HG03175 (cell line): ENCODE measurements at regions not wholly inside any gene's neighbourhood (a gene's known extent, or its start where the extent isn't known, plus 50 kb on each side); places are given as distances from the start of the nearest gene placed in this dataset.

ENCODE experiments used
- ATAC-seq: cut with Tn5 transposase; IDR thresholded peaks from one replicate; pipeline ENCODE4 v1.9.1; 2021; ENCODE audit warnings: mild to moderate bottlenecking, moderate library complexity; ENCODE audit not compliant: unreplicated experiment

DNA sequence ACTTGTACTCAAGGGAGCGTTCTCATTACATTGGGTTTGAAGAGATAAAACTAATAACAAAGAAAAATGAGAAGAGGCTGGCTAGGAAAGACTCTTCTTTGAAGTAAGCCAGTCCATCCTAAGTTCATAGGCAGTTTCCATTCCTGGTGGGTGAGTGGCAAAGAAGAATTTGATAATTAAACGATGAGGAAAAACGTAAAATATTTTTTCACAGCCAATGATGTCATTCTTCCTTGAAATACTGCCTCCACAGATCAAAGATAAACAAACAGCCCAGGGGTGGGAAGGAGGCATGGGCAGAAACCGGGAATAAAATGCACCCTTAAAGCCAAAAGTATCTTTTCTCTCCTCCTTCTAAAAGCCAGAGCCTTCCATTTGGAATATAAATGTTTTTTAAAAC, 346.6 kb downstream of the PMP22 start:
- ATAC-seq = no peak

DNA sequence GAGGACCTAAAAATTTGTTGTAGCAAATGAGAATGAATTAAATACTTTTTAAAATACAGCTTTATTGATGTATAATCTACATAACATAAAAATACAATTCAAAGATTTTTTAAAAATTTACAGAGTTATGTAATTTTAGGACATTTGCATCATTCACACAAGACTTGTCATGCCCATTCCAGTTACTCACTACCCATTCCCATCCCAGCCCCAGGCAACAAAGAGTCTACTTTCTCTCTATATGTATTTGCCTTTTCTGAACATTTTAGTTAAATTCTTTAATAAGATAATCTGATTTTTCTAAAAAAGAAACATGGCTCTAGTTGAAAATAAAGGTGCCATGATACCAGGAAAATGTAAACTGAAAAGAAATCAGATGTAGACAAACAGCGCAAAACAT, 354.2 kb downstream of the PMP22 start:
- ATAC-seq = no peak

DNA sequence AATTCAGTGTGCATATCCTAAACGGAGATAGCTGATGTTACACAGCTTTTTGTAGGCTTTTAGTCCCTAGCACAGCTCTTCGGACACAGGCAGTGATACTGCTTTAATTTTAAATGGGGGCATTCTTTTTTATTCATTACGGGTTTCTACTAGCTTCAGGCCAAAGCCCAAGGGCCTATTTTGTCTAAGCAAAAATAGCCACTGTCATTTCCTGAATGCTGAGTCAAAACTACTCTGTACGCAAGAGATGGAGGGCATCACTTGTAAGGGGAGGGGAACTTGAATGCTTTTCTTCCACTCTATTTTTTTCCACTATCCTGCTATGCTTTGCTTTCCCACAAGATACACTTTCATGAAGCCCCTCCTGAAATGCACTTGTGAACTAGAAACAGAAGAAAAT, 360.7 kb downstream of the PMP22 start:
- no peak for ATAC-seq

DNA sequence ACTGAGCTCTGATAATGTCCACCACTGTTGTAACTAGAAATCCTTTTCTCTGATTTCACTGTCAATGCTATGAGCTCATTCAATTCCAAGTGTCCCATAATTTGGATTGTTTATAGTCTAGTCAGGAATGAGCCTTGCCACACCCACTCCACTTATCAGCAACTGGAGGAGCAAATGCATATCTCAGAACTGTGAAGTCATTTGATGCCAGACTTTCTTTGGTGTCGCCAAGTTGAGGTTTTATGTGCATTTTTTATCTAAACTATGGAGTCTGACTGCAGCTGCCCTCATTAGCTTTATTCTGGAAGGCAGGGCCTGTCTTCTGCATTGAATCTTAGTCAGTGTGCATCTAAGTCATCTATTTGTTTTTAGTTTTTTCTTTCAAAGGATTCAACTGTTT, 361.3 kb downstream of the PMP22 start:
- no peak for ATAC-seq

DNA sequence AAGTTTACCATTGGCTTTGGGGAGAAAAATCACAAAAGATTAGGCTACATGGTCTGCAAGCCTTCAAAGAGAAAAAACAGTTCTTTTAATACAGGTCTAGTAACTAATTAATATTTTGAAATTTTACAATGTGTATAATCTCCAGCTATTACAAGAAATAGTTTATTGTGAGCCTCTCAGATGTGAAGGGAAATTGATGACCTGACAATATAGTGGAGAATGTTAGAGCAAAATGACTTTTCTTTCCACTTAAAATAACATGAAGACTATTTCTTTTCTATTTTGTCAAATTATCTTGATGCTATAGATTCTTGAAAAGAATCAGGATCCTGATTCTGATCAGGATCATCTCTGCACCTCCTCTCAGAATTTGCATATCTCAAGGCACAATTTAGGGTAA, 362.3 kb downstream of the PMP22 start:
- ATAC-seq = no peak

DNA sequence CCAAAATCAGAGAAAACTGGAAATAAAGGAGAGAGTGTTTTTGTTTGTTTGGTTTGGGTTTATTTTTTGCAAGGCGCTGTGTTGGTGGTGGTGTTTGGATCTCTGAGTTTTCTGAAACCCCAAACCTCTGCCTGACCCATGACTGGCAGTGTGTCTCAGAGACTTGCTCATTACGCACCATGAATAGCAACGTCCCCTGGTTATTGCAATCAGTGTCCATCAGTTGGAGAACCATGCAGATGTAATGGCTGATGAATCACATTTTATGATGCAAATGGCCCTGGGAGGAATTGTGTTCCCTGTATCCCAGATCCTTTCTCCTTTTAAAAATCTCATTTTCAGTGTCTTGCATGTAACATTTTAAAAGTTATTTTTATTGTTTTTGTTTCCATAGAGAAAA, 362.8 kb downstream of the PMP22 start:
- ATAC-seq = no peak

DNA sequence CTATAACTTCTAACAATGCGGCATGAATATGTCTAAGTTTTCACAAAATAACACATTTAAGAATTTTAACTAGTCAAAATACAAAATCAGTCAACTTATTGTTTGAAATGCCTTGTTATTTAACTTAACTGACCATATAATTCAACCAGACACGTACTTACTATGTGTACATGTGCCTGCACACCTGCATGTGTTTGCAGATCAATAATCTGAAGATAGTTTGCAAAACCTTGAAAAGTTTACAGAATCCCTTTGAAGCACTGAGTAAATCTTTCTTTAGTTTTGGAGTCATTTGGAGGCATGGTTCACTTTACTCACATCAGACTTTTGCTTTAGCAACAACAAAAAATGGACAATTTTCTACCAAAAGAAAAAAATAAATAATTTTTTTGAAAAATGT, 363.8 kb downstream of the PMP22 start:
- ATAC-seq = no peak

DNA sequence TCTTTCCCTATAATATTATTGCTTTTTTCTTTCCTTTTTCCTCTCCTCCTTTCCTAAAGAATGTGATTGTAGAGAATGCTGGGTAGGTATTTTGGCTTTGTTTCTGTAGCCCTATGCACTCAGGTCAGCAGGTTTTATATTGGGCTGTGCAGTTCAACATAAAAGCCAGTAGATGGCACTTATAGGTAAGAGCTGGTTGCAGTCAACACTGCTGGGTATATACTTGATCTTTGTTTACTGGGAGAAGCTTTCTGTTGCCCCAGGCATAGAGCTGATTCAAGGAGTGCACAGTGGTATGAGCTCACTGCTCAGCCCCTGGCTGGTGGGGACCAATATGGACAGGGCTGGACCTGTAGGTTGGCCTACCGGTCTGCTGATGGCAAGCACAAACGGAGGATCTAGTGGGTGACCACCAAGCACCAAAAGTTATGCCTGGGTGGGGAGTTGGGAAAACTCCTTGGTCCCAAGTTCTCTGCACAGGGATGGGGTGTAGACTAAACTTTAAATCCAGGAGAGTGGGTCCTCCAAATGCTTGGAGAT, 378.9 kb downstream of the PMP22 start:
- ATAC-seq = no peak

DNA sequence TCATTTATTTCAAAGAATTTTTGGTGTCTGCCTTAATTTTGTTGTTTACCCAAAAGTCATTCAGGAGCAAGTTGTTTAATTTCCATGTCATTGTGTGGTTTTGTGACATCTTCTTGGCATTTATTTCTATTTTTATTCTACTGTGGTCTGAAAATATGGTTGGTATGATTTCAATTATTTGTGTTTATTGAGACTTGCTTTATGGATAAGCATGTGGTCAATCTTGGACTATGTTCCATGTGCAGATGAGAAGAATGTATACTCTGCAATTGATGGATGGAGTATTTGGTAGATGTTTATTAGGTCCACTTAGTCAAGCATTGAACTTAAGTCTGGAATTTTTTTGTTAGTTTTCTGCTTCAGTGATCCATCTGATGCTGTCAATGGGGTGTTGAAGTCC, 383.0 kb downstream of the PMP22 start:
- ATAC-seq = no peak

DNA sequence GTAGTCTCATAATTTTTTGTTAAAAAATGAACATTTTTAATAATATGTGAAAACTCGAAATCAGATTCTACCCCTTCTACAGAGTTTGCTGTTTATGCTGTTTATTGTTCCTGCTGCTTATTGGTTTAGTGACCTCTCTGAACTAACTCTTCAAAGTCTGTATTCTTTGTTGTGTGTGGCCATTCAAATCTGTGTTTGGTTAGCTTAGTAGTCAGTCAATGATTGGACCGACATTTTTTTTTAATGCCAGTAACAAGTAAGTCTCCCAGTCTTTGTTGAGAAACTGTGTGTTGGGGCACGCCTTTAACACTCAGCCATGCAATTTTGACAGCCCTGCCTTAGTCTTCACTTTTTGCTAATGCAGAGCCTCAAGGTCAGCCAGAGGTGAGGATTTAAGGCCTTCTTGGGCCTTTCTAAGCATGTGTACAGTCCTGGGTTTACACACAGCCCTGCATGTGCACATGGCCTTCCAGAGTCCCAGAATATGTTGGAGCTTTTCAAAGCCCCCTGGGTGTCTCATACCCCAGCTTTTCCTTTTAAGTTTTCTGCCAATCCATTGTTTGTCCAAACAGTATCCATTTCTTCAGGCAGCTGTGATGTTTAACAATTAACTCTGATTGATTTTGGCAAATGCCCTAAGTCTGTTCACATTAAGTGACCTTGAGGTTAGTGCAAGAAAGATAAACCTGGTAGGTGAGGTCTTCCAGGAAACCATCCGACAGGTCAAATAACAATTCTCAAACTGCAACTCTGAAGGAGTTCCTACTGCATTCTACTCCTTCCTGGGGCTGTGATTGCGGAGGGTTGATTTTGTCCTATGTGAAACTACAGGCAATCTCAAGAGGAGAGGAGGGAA, 389.3 kb downstream of the PMP22 start:
- no peak for ATAC-seq

DNA sequence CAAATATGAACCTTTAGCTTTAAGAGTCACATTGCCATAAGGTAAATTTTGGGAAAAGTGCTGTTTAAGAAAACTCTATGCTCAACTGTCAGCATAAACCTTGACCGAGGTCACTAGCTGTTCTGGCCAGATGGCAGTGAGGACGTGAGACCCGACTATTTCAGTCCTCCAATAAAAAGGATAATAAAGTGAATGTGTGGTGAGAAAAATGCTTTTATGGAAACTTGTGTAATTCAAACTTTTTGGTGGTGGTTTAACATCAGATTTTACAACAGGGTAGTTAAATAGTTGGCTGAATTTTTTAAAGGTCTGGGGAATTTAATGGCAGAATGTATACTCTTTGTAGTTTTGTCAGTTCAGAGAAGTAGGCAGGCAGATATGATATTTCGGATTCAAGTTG, 391.1 kb downstream of the PMP22 start:
- ATAC-seq = no peak

DNA sequence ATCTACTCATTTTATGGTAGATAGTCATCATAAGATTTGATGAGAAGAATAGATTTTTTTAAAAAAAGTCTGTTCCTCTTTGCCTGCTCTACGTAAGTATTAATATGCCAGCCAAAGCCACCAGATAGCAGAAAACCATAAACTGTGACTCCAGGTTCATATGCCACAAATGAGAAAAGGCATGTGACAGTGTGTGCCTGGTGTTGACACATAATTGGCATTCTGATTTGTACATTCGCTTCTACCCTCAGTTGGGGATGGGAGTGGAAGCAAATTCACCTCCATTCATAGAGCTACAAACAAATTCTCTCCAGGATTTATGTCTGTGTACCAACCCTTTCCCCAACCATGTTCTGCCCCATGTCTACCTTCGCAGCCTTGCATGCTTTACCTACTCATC, 391.6 kb downstream of the PMP22 start:
- no peak for ATAC-seq

DNA sequence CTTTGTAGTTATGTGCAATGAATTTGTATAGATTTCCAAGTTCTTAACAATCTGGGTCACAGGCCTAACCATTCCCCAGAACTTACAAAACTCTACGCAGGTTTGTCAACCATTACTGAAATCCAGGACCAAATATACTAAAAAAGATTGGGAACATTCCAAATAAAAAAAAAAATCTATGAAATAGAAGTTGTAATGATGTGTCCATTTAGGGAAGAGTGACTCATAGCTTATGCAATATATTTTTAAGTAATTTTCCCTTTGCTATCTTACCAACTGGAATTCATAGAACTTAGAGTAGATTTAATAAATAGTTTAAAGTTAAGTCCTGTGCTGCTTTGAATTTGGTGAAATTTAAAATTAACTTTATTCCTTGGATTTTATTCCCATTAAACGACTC, 393.2 kb downstream of the PMP22 start:
- ATAC-seq = no peak

DNA sequence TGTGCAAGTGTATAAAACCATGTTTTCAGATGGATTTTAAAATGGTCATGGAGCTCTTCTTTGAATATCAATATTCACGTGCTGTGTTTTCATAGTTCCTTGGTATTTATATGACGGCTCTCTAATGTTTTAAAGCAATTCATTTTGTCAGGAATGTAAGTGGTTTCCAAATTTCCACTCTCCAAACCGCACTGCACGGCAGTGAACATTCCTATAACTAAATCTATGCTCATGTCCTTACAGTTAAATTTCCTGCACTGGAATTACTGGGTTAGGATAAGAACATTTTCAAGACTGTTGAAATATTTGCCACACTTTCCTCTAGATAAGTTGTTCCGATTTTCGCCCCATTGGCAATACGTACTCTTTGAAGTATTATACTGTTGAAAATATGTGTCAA, 398.9 kb downstream of the PMP22 start:
- ATAC-seq = no peak

DNA sequence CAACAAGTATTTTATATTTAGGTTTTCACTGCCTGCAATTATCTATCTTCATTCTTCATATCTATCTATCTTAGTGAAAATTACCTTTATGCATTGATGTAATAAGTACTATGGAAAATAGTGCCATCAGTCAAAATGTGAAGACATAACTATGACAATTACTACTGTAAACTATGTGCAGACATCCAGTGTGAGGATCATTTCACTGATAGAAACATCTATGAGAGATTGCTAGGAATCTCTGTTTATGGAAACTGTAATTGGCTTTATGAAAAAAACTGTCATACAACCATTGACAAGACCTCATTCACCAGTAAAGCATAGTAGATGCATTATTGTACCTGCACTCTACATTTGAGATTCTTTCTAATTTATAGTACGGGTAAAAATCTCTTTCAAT, 401.0 kb downstream of the PMP22 start:
- ATAC-seq = no peak

DNA sequence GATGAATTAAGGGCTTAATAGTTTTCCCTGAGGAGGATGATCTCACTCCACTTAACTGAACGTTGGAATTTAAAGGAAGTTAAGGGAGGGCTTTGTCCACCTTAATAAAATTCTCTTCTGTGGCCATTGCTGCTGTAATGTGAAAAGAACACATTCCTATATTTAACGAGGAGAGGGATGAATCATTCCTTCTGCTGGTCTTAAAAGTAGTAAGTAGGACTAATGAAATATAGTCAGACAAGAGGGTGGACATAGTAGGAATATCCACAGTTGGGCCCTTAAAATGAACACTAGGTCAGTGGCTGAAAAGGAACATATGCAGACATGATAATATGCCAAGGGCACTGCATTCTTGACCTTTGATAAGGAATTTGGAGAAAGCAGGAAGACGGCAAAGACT, 405.6 kb downstream of the PMP22 start:
- no peak for ATAC-seq

DNA sequence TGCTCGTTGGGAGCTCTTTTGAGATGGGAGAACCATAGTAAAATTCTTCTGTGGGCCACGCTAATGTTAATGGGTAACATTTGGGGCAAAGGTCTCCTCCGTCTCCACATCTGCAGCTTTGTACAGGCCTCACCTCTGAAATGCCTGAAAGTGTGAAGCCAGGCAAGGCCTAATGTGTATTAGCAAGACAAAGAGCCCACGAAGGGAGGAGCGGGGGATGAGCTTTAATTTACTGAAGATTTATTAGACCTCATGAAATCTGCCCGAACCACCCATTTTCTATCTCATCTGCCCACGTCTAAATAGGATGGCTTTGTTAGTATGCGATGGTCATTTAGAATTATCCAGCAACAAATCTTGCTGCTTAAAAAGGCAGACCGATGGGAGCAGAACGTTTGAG, 408.9 kb downstream of the PMP22 start:
- no peak for ATAC-seq

DNA sequence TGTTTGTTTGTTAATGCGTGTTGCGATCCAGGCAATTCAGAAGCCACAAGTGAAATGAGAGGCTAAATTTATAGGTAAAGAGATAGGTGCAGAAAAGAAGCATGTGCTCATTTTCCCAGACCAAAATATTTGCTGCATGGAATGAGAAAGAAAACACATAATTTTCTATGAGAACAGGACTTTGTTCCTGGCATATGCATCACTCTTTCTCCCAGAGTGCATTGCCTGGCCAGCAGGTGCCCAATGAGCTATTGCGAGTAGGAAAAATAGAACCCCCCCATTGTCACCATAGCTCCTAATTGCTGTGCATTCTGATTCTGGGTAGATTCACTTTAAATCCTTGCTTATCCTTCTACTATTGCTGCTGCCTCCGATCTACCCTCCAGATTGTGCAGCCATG, 410.4 kb downstream of the PMP22 start:
- no peak for ATAC-seq

DNA sequence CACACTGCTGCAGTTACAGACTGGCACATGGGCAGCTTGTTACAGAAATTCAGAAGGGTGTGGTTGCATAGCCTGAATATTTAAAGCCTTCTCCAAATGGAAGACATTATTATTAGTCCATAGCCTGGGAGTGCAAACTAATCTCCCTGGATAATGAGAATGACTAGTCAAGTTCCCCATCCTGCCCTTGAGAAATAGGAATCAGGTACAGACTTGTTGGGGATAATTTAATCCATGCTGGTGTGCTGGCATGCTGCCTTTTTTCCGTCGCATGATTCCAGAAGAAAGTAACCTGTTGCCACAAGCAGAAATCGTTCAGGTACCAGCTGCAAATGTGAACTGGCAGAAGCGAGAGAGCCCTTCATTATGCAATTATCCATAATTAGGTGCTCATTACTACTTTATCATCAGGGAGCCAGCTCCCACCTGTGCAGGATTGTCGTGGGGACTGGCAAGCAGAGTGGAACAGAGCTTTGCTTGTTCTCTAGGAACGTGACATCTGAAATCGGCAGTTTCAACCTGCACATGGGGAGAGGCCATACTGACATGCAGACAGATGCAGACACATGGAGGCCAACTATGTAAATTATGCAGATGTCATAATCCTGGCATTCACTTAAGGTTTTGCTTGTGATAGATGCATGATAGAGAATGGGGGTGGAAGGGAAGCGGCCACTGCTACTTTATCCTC, 419.4 kb downstream of the PMP22 start:
- ATAC-seq = no peak

DNA sequence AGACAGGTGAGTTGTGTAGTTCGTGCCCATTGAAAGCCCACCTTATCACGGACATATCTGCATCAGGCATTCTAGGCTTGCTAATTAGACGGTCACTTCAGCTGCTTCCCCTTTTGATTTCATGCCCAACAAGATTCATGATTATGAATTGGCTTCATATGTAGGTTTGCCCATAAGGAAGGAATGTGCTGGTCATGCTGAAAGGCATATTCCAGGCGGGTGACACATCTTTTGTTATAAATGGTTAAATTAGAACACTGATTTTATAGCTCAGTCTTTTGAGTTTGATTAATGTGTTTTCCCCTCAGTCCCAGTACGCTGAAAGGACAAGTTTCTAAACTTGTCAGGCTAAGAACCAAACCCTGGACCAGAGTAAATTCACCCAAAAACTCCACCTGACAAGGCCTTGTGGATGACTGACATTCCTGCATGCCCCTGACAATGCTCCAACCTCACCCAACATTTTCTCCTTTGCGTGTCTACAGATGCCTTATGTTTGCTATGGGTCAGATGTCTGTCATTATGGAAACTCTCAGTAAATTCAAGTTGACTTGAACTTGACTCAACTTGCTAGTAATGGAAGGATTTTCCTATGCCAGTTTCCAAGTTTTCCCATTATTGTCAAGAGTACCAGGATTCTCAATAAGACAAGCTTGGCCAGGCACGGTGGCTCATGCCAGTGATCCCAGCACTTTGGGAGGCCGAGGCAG, 421.9 kb downstream of the PMP22 start:
- no peak for ATAC-seq

DNA sequence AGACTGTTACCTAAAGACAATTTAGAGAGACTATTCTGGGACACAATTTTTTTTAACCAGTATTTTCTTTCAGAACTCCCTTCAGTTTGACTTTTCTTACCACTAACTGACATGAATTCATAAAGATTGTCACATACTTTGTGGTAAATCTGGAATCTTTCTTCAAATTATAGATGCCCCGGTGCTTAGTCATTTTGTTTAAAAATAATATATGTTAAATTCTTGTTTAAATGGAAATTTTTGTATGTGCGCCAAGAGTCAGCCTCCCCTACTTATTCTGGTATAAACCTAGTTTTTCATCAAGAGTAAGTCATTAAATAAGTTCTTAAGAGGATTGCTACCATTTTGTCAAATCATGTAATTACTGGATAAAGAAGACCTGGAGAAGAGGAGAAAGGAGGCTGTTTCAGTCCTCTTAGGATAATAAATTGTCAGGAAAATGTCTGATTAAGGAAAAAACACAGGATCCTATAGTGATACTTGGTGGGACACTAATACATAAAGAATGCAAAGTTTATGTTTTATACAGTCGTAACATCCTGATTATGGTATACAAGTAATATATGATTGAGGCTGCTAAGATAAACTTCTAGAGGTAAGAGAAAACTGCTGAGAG, 424.4 kb downstream of the PMP22 start:
- no peak for ATAC-seq
